ENCODE measurements at regions not wholly inside any gene's neighbourhood (a gene's known extent, or its start where the extent isn't known, plus 50 kb on each side); places are given as distances from the start of the nearest gene placed in this dataset.

- Histone ChIP-seq H3K9me3 (ENCODE audit: control insufficient read depth, insufficient read depth, low read depth, low read length) (no peaks in the 10 kb centered on the region), H3K4me3 (ENCODE audit: low read depth, low read length) (no peak overlapping the region), H3K27ac (ENCODE audit: extremely low read depth, low read depth, low read length) (no peak overlapping the region), H3K36me3 (ENCODE audit: control insufficient read depth in 2 of 2, insufficient read depth in 1 of 2, low read length in 2 of 2) (no peaks in the 10 kb centered on the region), H3K4me1 (ENCODE audit: control insufficient read depth, insufficient read depth, low read length) (no peaks in the 10 kb centered on the region)
- ChIA-PET POLR2A (no interaction called here), CTCF (no interaction called here)
- no peak for TF ChIP-seq BCL11B (tag by site-specific recombination; IDR thresholded peaks at IDR 0.05; ENCODE audit: low read depth)
Observed at GRCh38 chr20:12729326-12729725, 279.4 kb upstream of the SPTLC3 start.

GRCh38 chr20:12733811-12734210 is 275.0 kb upstream of the SPTLC3 start:
- Histone ChIP-seq H3K4me3 (ENCODE audit: low read depth, low read length) (no peak overlapping the region), H3K4me1 (ENCODE audit: control insufficient read depth, insufficient read depth, low read length) (no peaks in the 10 kb centered on the region), H3K36me3 (ENCODE audit: control insufficient read depth in 2 of 2, insufficient read depth in 1 of 2, low read length in 2 of 2) (no peaks in the 10 kb centered on the region), H3K9me3 (ENCODE audit: control insufficient read depth, insufficient read depth, low read depth, low read length) (no peaks in the 10 kb centered on the region), H3K27ac (ENCODE audit: extremely low read depth, low read depth, low read length) (no peak overlapping the region)
- TF ChIP-seq ZNF121 (tag by site-specific recombination; IDR thresholded peaks at IDR 0.05): no peak
- TF ChIP-seq ZNF785 (tag by site-specific recombination; IDR thresholded peaks at IDR 0.05): no peak
- no peak for TF ChIP-seq ZNF391 (tag by site-specific recombination; IDR thresholded peaks at IDR 0.05; ENCODE audit: borderline replicate concordance, low read depth)
- TF ChIP-seq KLF1 (tag by site-specific recombination; IDR thresholded peaks at IDR 0.05): no peak
- no peak for TF ChIP-seq REST (tag by site-specific recombination; IDR thresholded peaks at IDR 0.05)
- no peak for TF ChIP-seq BCL6B (tag by site-specific recombination; IDR thresholded peaks at IDR 0.05)
- TF ChIP-seq ZNF148 (tag by site-specific recombination; IDR thresholded peaks at IDR 0.05; ENCODE audit: borderline replicate concordance): no peak
- TF ChIP-seq ZNF341 (tag by site-specific recombination; IDR thresholded peaks at IDR 0.05; ENCODE audit: low read depth): no peak
- no peak for TF ChIP-seq ZNF274 (IDR thresholded peaks at IDR 0.05; ENCODE audit: low read length)
- TF ChIP-seq ZNF274 (tag by site-specific recombination; IDR thresholded peaks at IDR 0.05; ENCODE audit: borderline replicate concordance): no peak
- no peak for TF ChIP-seq YY1 (tag by site-specific recombination; IDR thresholded peaks at IDR 0.05)
- TF ChIP-seq EGR2 (tag by site-specific recombination; IDR thresholded peaks at IDR 0.05; ENCODE audit: low read depth): no peak
- no peak for TF ChIP-seq ZSCAN4 (tag by site-specific recombination; IDR thresholded peaks at IDR 0.05)
- TF ChIP-seq ZNF621 (tag by site-specific recombination; IDR thresholded peaks at IDR 0.05): no peak
- no peak for TF ChIP-seq ZBTB21 (tag by site-specific recombination; IDR thresholded peaks at IDR 0.05)
- TF ChIP-seq ZNF624 (tag by site-specific recombination; IDR thresholded peaks at IDR 0.05): no peak
- no peak for TF ChIP-seq PRDM2 (tag by site-specific recombination; IDR thresholded peaks at IDR 0.05; ENCODE audit: borderline replicate concordance)
- no peak for TF ChIP-seq ZNF707 (tag by site-specific recombination; IDR thresholded peaks at IDR 0.05)
- TF ChIP-seq GLIS1 (tag by site-specific recombination; IDR thresholded peaks at IDR 0.05): no peak
- ChIA-PET CTCF (no interaction called here), POLR2A (no interaction called here)
